Left lung (tissue), 4 donors: ENCODE measurements at regions not wholly inside any gene's neighbourhood (a gene's known extent, or its start where the extent isn't known, plus 50 kb on each side); places are given as distances from the start of the nearest gene placed in this dataset.
A peak's percentile ranks its signal among the peaks of the same experiment; 100 is the strongest.
"Not testable (repeated sequence)": the region's sequence is repeated elsewhere in the genome, so short reads cannot be mapped to it uniquely, and the experiment has no call there.

Experiments used
- ATAC-seq: fragments of 200-7000 bp; cut with Tn5 transposase; one replicate; pipeline ENCODE4 v1.9.1; 2020; ENCODE audit warnings: moderate library complexity
- DNase-seq, 4 donors: peaks; one replicate each; pipeline ENCODE4 v3.0.0-alpha.2; 2013 to 2020
- H3K27ac ChIP-seq, 2 donors: fragments of 200-600 bp; sonication (generic) in 1 of 2; one replicate each; pipeline versions ENCODE4 v1.5.0 to v1.8.0; 2020 to 2021
- H3K27me3 ChIP-seq, 2 donors: fragments of 200-600 bp; sonication (generic) in 1 of 2; one replicate each; pipeline versions ENCODE4 v1.5.0 to v1.8.0; 2020 to 2021
- H3K36me3 ChIP-seq, 2 donors: fragments of 200-600 bp; sonication (generic) in 1 of 2; one replicate each; pipeline versions ENCODE4 v1.5.0 to v1.8.0; 2020 to 2021
- H3K4me1 ChIP-seq, 2 donors: fragments of 200-600 bp; one replicate each; pipeline ENCODE4 v1.8.0; 2021
- H3K4me3 ChIP-seq, 2 donors: fragments of 200-600 bp; sonication (generic) in 1 of 2; one replicate each; pipeline versions ENCODE4 v1.5.0 to v1.8.0; 2020 to 2021; ENCODE audit warnings: mild to moderate bottlenecking in 1 of 2
- H3K9me3 ChIP-seq, 2 donors: fragments of 200-600 bp; sonication (generic) in 1 of 2; one replicate each; pipeline versions ENCODE4 v1.5.0 to v1.8.0; 2020 to 2021
- intact Hi-C, 2 donors: fragments of 100-400 bp; cut with DNase I; formaldehyde crosslinking; loops; one replicate each; pipeline versions ENCODE4 v1.11.2 to v1.14.2; 2022
- TF ChIP-seq, protein P1 (sequence below), 2 donors: fragments of 200-600 bp; sonication (generic) in 1 of 2; IDR thresholded peaks; one replicate each; pipeline versions ENCODE4 v1.5.0 to v1.8.0; 2021; ENCODE audit warnings: antibody characterized with exemption in 2 of 2
- donor health status: DM: no; HTN: yes; CAD: no.
- donor health status: DM: no; HTN: no; CAD: no.

DNA sequence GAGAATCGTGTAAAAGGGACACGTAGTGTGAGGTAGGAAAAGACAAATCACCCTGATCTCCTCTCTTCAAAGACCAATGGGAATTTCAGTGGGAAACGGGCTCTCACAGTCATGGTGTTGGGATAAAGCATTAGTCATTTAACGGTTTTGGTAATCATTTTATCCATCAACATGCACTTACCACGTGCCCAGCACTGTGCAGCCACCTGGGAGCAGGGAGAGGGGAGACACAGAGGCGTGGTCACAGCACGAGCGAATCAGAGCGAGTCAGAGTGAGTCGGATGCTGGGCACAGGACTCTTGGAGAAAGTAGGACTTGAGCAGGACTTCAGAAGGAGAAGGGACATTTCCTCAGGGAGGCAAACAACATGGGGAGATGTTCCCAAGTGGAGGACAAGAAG lies 130.8 kb downstream of the MINAR1 start:
- no peak for ATAC-seq
- TF ChIP-seq, protein P1, sequence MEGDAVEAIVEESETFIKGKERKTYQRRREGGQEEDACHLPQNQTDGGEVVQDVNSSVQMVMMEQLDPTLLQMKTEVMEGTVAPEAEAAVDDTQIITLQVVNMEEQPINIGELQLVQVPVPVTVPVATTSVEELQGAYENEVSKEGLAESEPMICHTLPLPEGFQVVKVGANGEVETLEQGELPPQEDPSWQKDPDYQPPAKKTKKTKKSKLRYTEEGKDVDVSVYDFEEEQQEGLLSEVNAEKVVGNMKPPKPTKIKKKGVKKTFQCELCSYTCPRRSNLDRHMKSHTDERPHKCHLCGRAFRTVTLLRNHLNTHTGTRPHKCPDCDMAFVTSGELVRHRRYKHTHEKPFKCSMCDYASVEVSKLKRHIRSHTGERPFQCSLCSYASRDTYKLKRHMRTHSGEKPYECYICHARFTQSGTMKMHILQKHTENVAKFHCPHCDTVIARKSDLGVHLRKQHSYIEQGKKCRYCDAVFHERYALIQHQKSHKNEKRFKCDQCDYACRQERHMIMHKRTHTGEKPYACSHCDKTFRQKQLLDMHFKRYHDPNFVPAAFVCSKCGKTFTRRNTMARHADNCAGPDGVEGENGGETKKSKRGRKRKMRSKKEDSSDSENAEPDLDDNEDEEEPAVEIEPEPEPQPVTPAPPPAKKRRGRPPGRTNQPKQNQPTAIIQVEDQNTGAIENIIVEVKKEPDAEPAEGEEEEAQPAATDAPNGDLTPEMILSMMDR (IDR thresholded peaks at IDR 0.05) = no peak

GRCh38 chr15:79570004-79570403 lies 137.9 kb downstream of the MINAR1 start:
- TF ChIP-seq, protein P1 (IDR thresholded peaks at IDR 0.05) = no peak
- DNase-seq = no peak
- intact Hi-C loops = no loop called here
- Histone ChIP-seq H3K9me3 (peaks cover 0 to 8% of the 10 kb centered on the region in 2 donors), H3K27ac (no peak overlapping the region), H3K4me3 (no peak overlapping the region), H3K27me3 (peaks cover 0 to 10% of the 10 kb centered on the region in 2 donors), H3K36me3 (no peaks in the 10 kb centered on the region), H3K4me1 (no peaks in the 10 kb centered on the region)
- no peak for ATAC-seq

More for the DNA sequence above, 130.8 kb downstream of the MINAR1 start:
- intact Hi-C loops = no loop called here
- Histone ChIP-seq H3K36me3 (no peaks in the 10 kb centered on the region), H3K4me3 (no peak overlapping the region), H3K27me3 (peaks cover 0 to 20% of the 10 kb centered on the region in 2 donors), H3K27ac (no peak overlapping the region), H3K4me1 (no peaks in the 10 kb centered on the region), H3K9me3 (peaks cover 0 to under 1% of the 10 kb centered on the region in 2 donors)
- DNase-seq = no peak

DNA sequence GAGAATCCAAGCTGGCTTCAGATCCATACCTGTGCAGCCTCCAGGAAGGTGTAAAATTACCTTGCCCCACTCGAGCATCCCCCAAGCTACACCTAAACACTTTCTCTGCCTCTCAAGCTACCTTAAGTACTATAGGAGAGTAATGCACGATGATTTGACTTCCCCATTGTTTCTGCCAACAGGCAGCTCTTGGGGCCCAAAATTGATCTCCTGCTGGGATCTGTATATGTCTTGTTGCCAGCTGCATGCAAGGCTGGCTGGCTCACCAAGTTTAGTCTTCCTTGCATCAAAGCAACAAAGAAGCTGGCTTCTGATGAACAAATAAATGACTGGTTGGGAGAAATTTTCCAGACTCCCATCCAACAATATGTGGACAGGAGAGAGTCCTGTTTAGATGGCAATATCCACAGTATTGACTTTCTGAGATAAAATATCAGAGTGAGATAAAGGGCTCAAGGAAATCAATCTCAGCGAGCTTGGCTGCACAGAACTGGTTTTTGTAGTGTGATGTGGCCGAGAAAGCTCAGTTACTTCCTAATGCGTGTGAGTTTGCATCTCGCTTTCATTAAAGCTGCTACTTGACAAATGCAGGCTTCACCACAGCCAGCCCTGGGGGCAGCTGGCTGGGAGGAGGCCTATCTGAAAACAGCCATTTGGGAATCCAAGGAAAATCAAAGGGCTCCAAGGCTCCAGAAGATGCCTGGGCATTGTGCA lies 140.7 kb downstream of the MINAR1 start:
- TF ChIP-seq, protein P1 (IDR thresholded peaks at IDR 0.05) = no peak
- Histone ChIP-seq H3K36me3 (no peaks in the 10 kb centered on the region), H3K27ac (no peak overlapping the region), H3K27me3 (peaks cover 0 to 18% of the 10 kb centered on the region in 2 donors), H3K4me1 (no peaks in the 10 kb centered on the region), H3K4me3 (no peak overlapping the region), H3K9me3 (peaks cover 0 to 8% of the 10 kb centered on the region in 2 donors)
- intact Hi-C loops = no loop called here
- DNase-seq = no peak
- ATAC-seq = no peak

GRCh38 chr15:79574431-79575273 lies 142.5 kb downstream of the MINAR1 start:
- H3K9me3 ChIP-seq, H3K4me3 ChIP-seq, intact Hi-C loops, DNase-seq, H3K36me3 ChIP-seq, H3K27ac ChIP-seq, H3K4me1 ChIP-seq: not testable (repeated sequence)
- H3K27me3 ChIP-seq = peaks cover 0 to 23% of the 10 kb centered on the region in 2 donors
- peak; percentile 74 for ATAC-seq

GRCh38 chr15:79582650-79583049 lies 150.5 kb downstream of the MINAR1 start:
- intact Hi-C loops = no loop called here

More at GRCh38 chr15:79582650-79583049, 150.5 kb downstream of the MINAR1 start:
- DNase-seq = no peak
- H3K4me1 ChIP-seq = no peaks in the 10 kb centered on the region
- H3K27me3 ChIP-seq = peaks cover 0 to 11% of the 10 kb centered on the region in 2 donors
- TF ChIP-seq, protein P1 (IDR thresholded peaks at IDR 0.05) = no peak
- H3K9me3 ChIP-seq = no peaks in the 10 kb centered on the region
- H3K36me3 ChIP-seq = no peaks in the 10 kb centered on the region
- no peak overlapping the region for H3K4me3 ChIP-seq
- H3K27ac ChIP-seq = no peak overlapping the region
- ATAC-seq = no peak
